HG03457 (cell line): ENCODE measurements at regions not wholly inside any gene's neighbourhood (a gene's known extent, or its start where the extent isn't known, plus 50 kb on each side); places are given as distances from the start of the nearest gene placed in this dataset.
A peak's percentile ranks its signal among the peaks of the same experiment; 100 is the strongest.

Experiments
- ATAC-seq: cut with Tn5 transposase; IDR thresholded peaks from one replicate; pipeline ENCODE4 v1.9.1; 2021; ENCODE audit warnings: moderate number of reproducible peaks; ENCODE audit not compliant: unreplicated experiment

DNA sequence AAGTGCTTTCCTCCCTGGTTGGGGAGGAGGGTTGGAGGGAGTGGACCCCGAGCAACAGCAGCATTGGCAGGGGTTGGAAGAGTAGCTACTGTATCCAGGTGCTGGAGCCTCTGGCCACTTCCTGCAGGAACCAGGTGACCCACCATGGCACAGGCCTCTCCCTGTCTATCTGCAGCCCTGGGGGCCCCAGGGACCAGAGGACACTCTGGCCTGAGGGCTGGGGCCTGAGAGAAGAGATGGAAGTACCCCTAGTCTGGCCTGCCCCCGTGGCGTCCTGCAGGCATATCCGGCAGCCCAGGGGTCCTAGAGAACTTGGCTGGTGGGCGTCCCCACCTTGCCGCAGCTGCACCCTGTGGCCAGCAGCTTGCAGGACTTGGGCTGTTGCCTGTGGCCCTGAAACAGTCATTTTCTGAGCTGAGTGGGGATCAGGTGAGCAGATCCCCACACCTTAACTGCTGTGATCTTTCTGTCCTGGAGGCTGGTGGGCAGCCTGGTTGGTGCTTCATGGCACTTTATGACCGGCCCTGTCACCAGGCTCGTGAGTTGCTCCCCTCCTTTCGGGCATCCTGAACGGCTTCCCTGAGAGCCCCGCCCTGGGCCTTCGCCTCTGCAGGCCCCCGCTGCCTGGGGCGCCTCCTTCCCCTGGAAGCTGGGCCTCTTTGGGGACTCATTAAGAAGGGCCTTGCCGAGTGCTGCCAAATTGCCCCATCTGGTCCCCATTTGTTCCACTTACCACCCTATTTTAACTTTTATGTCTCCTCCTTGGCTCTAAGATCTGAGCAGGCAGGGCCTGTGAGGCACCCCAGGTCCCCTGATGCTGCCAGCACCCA, 298.6 kb downstream of the SEC14L1 start:
- ATAC-seq: no peak

DNA sequence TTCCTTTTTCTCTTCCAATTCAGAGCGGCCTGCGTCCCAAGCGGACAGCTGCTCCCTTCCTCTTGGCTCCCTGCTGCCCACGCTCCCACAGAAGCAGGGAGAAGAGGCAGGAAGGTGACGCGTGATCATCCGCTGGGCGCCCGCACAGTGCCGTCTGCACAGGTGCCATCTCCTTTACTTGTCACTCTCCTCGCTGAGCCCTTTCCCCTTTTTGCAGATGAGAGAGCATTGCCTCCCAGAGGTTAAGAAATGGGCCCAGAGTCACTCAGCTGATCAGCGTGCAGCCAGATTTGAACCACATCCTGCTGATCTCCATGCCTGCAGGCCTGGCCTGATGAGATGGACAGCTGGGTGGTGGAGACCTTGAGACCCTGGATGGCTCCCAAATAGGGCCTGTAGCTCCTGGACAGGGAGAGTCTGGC, 299.8 kb downstream of the SEC14L1 start:
- no peak for ATAC-seq

DNA sequence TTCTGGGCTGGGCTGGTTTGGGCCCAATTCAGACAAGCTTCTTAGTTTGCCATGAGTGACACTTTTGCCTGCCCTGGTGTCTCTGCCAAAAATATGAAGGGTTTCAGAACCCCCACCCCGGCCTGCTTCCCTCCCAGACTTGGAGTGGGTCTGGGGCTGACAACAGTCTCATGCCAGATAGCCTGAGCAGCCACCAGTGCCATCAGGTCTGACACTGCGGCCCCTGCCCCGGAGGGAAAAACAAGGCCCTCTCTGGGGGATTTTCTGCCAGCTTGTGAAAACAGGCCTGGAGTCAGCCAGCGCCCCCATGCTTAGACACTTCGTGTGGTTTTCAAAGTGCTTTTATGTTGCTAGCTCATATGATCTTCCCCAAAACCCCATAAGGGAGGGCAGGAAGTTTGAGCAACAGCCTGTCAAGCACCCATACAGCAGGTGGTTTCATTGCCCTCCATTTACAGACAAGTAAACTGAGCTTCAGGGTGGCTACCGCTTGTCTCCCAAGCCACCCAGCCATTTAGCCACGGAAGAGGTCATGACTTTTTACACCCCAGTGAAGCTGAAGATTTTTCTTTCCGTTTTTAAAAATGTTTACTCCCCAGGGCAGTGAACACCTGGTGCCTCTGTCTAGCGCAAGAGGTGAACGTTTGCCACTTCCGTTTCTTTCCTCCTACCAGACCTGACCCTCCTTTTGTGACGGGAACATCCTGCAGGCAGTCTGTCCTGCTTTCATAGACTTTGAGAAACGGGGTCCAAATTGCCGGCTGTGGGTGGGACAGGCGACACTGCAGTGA, 300.6 kb downstream of the SEC14L1 start:
- ATAC-seq: peak; percentile 39

DNA sequence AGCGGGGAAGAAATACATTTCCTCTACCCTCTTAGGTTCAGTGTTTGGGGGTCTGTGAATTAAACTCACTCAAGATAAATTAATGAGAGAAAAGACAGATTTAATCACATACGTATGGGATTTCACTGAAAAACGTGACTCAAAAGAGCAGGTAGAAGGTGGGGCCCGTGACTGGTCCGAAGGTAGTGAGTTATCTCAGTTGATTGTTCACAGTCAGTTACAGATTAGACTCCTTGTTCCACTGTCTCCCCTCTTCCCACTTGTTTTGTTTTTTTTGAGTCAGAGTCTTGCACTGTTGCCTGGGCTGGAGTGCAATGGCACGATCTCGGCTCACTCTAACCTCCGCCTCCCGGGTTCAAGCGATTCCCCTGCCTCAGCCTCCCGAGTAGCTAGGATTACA, 301.2 kb downstream of the SEC14L1 start:
- ATAC-seq: no peak

DNA sequence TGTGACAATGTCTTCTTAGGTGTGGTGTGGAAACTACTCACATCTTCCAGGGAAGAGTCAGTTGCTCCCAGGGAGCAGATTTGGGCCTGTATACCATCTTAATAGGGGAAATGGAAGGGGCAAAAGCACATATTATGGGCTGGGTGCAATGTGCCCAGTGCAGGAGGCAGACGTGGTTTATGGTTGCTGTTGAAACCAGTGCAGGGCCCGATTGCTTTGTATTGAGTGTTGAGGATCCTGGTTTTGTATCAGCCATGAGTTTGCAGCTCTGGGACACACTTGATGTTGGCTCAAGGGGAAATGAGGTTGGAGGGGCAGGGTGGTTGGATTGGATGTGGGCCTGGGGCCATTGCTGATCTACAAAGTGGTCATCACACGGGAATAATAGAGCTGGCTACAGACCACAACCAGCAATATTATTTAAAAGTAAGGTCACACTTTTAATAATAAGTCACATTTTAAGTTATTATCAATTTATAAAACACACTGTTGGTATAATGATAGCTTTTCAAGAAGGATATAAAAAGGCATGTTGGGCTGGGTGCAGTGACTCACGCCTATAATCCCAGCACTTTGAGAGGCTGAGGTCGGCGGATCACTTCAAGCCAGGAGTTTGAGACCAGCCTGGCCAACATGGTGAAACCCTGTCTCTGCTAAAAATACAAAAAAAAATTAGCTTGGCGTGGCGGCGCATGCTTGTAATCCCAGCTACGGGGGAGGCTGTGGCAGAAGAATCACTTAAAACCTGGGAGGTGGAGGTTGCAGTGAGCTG, 302.4 kb downstream of the SEC14L1 start:
- ATAC-seq: no peak

DNA sequence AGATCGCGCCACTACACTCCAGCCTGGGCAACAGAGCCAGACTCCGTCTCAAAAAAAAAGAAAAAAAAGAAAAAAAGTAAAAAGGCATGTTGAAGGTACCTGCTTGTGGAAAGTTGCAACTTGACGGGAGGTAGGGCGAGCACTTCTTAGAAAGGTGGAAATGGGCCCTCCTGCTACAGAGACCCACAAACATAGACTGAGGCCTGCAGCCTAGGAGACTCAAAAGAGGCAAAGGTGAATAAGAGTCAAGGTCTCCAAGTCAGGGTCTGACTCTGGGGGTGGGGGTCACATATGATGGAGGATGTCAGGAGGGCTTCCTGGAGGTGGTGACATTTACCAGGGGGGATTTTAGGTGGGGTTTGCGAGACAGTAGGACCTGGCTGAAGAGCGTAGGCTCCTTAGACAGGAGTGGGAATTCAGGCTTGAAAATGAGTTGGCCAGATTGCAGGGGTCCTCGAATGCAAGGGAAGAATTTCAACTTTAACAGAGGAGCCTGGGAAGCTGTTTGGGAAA, 303.0 kb downstream of the SEC14L1 start:
- no peak for ATAC-seq

DNA sequence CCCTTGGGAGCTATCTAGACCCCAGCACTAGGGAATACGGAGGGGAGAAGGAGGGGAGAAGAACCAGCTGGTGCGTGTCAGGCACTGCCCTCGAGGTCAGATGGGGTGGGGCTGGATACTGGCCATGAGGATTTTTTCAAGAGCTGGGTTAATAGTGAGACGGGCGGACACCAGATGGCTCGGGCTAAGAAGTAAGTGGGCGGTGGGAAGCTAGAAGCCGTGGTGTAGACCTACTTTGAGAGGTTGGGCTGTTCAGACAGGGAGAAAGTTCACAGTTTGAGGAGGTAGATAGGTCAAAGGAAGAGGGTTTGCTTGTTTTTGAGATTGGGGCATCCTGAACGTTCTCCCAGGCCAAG, 303.8 kb downstream of the SEC14L1 start:
- ATAC-seq: no peak

DNA sequence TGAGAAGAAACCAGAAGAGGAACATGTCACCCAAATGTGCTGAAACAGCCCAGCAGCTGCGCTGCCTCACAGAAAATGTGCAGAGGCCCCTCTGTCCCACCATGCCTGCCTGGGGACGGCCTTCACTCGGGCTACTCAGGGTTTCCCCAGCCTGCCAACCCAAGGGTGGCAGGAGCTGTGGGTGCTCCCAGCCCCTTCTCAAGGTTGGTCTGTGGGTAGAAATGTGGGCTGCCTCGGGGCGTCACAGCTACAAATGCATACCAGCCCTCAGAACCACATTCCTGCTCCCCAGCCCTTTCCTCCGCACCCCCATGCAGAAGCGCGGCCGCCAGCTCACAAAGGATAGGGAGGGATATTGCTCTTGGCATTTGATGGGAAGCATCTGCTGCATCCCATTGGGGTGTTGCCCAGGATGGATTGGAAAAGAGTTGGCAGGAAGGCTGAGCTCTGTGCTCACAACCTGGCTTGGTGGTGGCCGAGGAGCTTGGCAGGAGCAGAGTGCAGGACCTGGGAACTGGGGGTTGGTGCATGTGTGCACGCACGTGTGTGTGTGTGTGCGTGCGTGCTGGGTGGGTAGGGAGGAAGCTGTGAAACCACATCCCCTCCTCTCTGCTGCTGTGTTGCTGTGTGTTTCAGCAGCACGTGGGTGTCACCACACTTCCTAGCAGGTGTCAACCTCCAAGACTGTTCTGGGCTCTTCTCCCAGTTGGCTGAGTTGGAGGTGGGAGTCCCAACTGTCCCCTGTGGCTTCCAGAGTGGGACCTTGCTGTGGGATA, 304.4 kb downstream of the SEC14L1 start:
- ATAC-seq: peak; percentile 29

DNA sequence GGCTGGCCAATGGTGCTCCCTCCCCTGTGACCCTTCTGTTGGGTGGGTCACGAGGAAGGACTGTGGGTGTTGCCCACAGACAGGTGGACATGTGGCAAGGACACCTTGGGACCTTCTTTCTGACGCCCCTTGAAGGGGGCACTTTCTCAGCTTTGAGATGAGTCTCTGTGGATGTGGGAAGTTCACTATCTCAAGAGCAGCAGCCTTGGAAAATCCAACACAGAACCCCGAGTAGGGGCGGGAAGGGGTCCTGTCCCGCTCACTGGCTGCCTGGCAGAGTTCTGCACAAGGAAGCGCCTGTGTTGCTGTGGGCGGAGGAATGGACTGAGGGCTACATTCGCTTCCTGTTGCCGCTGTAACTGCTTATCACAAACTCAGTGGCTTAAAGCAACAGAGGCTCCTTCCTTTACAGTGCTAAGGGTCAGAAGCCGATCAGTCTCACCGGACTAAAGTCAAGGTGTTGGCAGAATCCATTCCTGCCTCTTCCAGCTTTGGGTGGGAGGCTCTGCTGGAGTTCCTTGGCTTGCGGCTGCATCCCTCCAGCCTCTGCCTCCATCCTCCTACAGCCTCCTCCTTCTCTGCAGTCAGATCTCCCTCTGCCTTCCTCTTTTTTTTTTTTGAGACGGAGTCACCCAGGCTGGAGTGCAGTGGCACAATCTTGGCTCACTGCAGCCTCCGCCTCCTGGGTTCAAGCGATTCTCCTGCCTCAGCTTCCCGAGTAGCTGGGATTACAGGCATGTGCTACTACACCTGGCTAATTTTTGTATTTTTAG, 305.2 kb downstream of the SEC14L1 start:
- ATAC-seq: peak; percentile 0

DNA sequence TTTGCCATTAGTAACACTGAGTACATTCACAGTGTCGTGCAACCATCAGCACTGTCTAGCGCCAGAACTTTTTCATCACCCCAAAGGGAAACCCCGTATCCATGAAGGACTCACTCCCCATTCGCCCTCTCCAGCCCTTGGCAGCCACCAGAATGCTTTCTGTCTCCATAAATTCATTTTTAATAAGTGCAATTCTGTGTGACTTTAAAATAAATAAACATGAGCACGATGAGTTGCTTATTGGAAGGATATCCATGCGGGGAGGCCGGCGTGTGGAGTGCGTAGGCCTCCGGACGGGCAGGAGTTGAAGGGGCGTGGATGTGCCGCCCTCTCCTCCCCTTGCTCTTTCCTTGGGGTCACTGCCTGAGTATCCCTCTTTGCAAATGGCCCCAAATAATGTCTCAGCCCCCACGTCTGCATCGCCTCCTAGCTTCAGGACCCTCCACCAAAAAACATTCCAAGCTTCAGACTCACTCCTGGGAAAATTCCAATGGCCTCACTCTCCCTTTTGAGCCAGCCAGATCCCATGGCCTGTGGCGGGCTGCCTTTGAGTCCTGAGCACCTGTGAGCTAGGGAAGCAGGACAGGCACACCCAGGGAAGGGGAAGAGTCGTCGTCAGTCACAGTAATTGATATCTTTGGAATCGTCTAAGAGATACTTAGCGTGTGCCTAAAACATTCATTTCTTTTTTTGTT, 306.3 kb downstream of the SEC14L1 start:
- ATAC-seq: no peak

DNA sequence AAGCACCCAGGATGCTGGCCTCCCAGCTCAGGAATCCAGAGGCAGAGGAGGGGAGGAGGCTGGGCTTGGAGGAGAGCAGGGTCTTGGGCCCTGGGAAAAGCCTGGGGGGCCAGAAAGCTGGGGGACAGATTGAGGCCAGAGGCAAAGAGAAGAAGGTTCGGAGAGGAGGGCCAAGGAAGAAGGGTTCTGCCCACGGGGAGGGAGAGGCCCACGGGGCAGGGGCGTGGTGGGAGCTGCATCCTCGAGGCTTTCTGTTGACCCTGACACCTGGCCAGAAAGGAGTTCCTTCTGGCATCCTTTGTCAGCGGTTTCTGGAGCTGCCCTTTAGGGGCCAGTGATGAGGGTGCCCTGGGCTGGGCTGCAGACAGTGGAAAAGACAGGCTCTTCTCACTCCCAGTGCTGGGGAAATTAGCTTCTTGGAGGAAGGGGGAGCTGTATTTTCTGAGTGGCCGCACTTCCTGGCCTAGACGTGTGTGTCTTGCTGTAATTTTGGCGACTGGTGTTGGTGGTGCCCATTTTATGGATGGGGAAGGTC, 308.7 kb downstream of the SEC14L1 start:
- no peak for ATAC-seq

DNA sequence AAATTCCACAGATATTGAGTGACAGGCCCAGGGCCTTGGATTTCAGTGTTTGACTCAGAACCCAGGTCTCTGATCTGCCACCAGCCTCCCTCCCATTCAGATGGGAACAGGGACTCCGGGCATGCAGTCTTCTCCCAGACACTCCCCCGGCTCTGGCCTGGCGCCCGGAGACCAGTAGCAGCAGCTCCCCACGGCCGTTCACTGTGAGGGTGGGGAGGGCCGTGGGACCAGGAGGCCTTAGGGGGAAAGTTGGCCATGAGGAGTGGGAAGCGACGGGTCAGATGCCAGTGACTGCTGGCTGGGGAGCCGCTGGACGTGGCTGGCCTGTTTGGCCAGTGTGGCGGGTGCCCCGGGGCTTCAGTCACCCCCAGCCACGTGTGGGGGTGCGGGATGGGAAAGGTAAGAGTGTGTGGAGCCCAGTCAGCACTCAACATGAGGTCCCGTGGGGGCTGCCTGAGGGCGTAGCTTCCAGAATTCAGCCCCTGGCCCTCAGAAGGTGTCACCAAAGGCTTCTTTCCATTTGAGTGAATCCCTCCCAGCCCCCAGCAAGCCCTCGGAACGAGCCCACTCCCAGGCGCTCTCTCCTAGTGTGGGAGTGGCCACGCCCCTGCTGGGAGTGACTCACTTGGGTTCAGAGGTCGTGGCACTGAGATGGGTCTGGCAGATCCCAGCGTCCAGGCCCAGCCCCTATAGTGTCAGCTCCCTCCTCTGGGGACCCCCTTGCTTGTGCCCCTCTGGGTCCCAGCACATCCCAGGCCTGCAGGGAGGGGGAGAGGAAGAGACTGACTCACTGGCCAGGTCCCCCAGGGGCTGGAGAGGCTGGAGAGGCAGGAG, 309.4 kb downstream of the SEC14L1 start:
- no peak for ATAC-seq

DNA sequence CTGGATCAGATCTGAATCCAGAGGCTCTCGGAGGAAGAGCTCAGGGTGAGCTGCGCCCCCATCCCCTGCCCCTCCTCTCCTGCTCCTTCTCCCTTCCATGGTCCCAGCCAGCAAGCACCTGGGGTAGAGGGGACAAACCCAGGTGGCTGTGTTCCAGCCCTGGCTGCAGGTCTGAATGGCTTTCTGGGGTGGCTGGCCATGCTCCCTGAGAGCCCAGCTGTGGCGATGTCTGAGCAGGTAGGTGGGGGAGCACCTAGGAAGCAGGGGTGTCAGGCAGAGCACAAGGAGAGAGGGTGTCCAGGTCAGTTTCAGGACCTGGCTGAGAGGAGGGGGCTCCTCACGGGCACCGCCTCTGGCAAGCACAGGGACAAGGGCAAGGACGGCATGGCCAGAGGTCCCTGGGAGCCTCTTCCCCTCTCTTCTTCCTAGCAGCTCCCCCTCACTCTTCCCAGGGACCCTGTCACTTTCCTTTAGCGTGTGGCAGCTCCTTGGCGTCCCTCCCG, 310.0 kb downstream of the SEC14L1 start:
- no peak for ATAC-seq

DNA sequence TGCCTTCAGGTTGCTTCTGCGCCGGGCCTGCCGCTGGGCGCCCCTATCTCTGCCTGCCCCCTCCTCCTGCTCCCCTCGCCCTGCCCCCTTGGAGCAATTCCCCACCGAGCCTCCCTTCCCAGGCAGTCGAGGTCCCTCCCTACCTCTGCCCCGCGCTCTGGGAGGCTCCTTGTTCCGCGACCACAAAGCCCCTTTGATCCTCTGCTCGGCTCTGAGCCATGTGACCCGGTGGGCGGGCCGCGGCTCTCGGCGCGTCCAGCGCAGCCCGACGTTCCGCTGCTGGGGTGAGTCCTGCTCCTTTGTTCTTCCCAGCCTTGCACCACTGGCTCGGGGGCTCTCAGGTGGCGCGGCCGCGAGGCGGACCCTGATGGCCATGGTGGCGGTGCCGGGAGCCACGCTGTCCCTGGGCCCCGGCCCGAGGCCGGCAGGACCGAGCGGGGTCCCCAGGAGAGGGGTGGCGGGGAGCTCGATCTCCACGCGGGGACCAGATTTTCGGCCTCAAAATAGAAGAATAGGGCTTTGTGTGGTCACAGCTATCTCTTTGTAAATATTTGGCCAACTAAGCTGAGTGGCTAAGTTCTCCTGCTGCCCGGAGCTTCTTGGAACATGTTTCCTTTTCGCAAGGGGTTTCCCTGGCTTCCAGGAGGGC, 310.6 kb downstream of the SEC14L1 start:
- no peak for ATAC-seq

DNA sequence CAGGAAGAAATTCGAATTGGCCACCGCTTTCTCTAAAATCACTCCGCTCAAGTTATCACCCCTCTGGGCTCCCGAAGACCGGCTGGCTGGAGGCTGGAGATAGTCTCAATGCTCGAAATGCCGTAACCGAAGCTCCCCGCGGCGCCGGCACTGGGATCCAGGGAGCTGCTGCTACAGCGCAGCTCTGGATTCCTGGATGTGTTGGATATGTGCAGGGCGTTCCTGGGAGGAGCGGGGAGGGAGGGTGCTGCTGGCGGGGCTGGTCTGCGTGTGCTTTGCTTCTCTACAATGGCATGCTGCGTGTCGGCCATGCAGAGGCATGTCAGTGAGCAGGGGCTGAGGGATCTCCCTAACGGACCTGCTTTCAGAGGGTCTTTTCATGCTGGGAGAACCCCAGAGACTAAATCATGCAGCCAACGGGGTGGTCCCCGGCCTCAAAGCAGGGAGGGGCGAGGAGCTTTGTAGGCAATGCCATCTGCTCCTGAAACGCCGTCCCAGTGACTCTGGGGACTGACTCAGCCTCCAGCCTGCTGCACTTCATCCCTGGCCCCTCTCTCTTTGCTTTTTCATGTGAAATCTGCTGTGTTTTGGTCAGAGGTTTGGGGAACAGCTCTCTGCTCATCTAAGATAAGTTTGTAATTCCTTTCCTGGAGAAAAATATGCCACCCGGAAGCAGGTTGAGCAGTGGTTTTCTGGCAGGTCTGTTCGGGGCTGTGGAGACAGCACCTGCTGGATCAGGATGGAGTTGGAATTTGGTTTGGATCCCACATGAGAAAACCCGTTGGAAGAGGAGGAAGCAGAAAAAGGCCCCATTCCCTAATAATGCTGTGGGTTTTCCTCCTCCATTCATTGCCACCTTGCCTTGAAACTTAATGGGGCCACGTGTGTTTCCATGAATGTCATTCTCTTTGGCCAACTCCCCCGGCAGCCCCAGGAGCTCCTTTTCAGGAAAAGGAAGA, 311.4 kb downstream of the SEC14L1 start:
- no peak for ATAC-seq

DNA sequence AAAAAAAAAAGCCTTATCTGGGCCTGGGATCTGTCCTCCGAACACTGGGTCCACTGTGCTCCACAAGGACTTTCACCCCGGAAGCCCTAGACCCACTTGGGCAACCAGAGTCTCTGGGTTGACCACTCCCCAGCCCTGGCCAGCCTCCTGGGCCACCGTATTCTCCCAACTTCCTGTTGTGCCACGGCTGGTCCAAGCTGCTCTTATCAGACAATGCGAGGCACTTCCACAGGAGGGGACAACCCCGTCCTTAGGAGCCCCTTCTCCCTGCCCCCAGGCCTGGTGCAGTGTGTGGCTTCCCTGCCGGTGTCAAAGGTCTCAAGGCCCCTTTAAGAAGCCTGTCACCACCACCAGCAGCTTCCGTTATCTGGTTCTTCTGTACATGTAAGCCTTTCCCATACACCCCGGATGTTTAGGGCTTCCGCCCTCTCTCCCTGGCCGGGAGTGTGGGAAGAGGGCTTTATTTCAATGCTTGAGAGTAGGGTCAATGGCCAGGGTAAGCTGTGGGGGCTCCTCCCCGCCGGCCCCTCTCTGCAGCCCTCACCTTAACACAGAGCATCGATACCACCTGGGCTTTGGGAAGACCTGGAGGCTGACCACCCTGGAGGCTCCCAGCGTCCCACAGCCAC, 313.0 kb downstream of the SEC14L1 start:
- no peak for ATAC-seq
